ENCODE measurements at regions not wholly inside any gene's neighbourhood (a gene's known extent, or its start where the extent isn't known, plus 50 kb on each side); places are given as distances from the start of the nearest gene placed in this dataset.
A peak's percentile ranks its signal among the peaks of the same experiment; 100 is the strongest.

GRCh38 chr16:85381738-85382592 lies 231.2 kb upstream of the GSE1 start:
- no peak overlapping the region for H2BK15ac ChIP-seq (ENCODE audit: low read depth, low read length)
- no peaks in the 10 kb centered on the region; the same call in 1 of the 2 replicates for H3K4me1 ChIP-seq (ENCODE audit: insufficient read depth, low read length)
- H3T11ph ChIP-seq (ENCODE audit: low read length) = no peak overlapping the region
- H2BK120ac ChIP-seq (ENCODE audit: low read depth, low read length, poor library complexity, severe bottlenecking) = no peak overlapping the region
- H3K27me3 ChIP-seq (ENCODE audit: insufficient read depth, low read length) = no peaks in the 10 kb centered on the region
- H3K23me2 ChIP-seq (ENCODE audit: insufficient read length, low read depth, low read length, poor library complexity, severe bottlenecking) = no peaks in the 10 kb centered on the region
- no peaks in the 10 kb centered on the region for H3K79me1 ChIP-seq (ENCODE audit: insufficient read depth, low read depth, low read length, poor library complexity, severe bottlenecking)
- H3K4ac ChIP-seq (ENCODE audit: low read depth, low read length) = no peak overlapping the region
- peak overlapping the region in 1 of 3 experiments; percentile 66; a peak in 4 of 7 replicates for H3K27ac Mint-ChIP-seq
- TF ChIP-seq CTCF (conservative IDR thresholded peaks at IDR 0.05) = no peak
- H2BK12ac ChIP-seq (ENCODE audit: insufficient read length, low read depth, low read length) = no peak overlapping the region
- no peak overlapping the region for H2AFZ ChIP-seq (ENCODE audit: low read length)
- no peak overlapping the region for H3K4me3 Mint-ChIP-seq
- no peak overlapping the region for H2AK5ac ChIP-seq (ENCODE audit: insufficient read length, low read length)
- no peaks in the 10 kb centered on the region for H3K79me2 ChIP-seq (ENCODE audit: insufficient read depth, low read length)
- no peak overlapping the region for H3K4me2 ChIP-seq (ENCODE audit: insufficient read depth, insufficient read length, low read length)
- H3K27me3 Mint-ChIP-seq (ENCODE audit: low read depth) = peaks cover 1% of the 10 kb centered on the region; the same call in 1 of the 2 replicates
- no peak overlapping the region for H3K27ac ChIP-seq (ENCODE audit: insufficient read length, low read depth, low read length)
- H3K23ac ChIP-seq (ENCODE audit: insufficient read length, low read depth, low read length) = no peak overlapping the region
- no peaks in the 10 kb centered on the region for H3K36me3 Mint-ChIP-seq (ENCODE audit: insufficient read depth in 1 of 3, low read depth in 3 of 3)
- peaks cover 0 to 2% of the 10 kb centered on the region in 2 experiments; a peak in 1 of 5 replicates for H3K9me3 Mint-ChIP-seq
- H4K8ac ChIP-seq (replicated peaks; ENCODE audit: insufficient read length, low read depth, low read length) = no peak overlapping the region
- H3K4me1 Mint-ChIP-seq = peaks cover 6 to 23% of the 10 kb centered on the region in 2 experiments
- no peak overlapping the region for H3K56ac ChIP-seq (ENCODE audit: insufficient read length, low read depth, low read length)
- no peak overlapping the region for H2BK20ac ChIP-seq (ENCODE audit: low read depth, low read length, poor library complexity, severe bottlenecking)
- peaks cover 3% of the 10 kb centered on the region for H4K20me1 ChIP-seq (ENCODE audit: control insufficient read depth, insufficient read depth, insufficient read length)
- DNase-seq = no peak
- no peak overlapping the region for H4K5ac ChIP-seq (ENCODE audit: insufficient read length, low read depth, low read length)
- no peak overlapping the region for H2BK5ac ChIP-seq (ENCODE audit: insufficient read length, low read length)
- H3K14ac ChIP-seq (ENCODE audit: insufficient read depth, low read length) = no peak overlapping the region
- no peak overlapping the region for H3K9ac ChIP-seq (ENCODE audit: extremely low read depth, insufficient read length, low read length)
- no peak overlapping the region for H4K91ac ChIP-seq (ENCODE audit: insufficient read length, low read depth, low read length)
- WGBS (ENCODE audit: extremely low coverage, insufficient read length, low lambda C conversion rate) = no CpG with 5 or more reads among the region's 26 CpGs
- no peak overlapping the region for H3K18ac ChIP-seq (ENCODE audit: insufficient read length, low read depth, low read length)
- no peaks in the 10 kb centered on the region for H3K9me3 ChIP-seq (ENCODE audit: control insufficient read depth, low read depth, low read length)

Measured in H9 (cell line).